ENCODE measurements at regions not wholly inside any gene's neighbourhood (a gene's known extent, or its start where the extent isn't known, plus 50 kb on each side); places are given as distances from the start of the nearest gene placed in this dataset.
"Not testable (repeated sequence)": the region's sequence is repeated elsewhere in the genome, so short reads cannot be mapped to it uniquely, and the experiment has no call there.

GRCh38 chr10:109665321-109665720 lies 258.0 kb downstream of the XPNPEP1 start:
- DNase-seq (no peak), ATAC-seq (no peak)
- Histone ChIP-seq H3K4me3 (ENCODE audit: low read length) (no peak overlapping the region), H2AFZ (ENCODE audit: low read length) (no peak overlapping the region), H3K9me3 (ENCODE audit: low read length) (no peaks in the 10 kb centered on the region), H3K9ac (ENCODE audit: low read length) (no peak overlapping the region), H3K4me2 (ENCODE audit: low read length) (no peak overlapping the region), H3F3A (ENCODE audit: low read length, unreplicated experiment) (no peaks in the 10 kb centered on the region), H3K79me2 (ENCODE audit: low read length) (no peaks in the 10 kb centered on the region), H3K27me3 (ENCODE audit: low read length) (no peaks in the 10 kb centered on the region), H3K36me3 (ENCODE audit: low read depth, low read length) (no peaks in the 10 kb centered on the region), H3K27ac (ENCODE audit: low read length) (no peak overlapping the region), H3K4me1 (ENCODE audit: insufficient read depth, low read length) (no peaks in the 10 kb centered on the region), H4K20me1 (ENCODE audit: low read length) (no peaks in the 10 kb centered on the region), H3K9me2 (replicated peaks; ENCODE audit: low read length) (no peaks in the 10 kb centered on the region)
- intact Hi-C loops (cut with micrococcal nuclease) = no loop called here
- no TSS peak for BruUV-seq (replicated peaks)
- TF ChIP-seq EZH2 (IDR thresholded peaks at IDR 0.05; ENCODE audit: low read length, unreplicated experiment) (no peak), EZH2phosphoT487 (IDR thresholded peaks at IDR 0.05; ENCODE audit: borderline replicate concordance, low read length) (no peak), CTCF (conservative IDR thresholded peaks at IDR 0.05; ENCODE audit: low read depth, low read length) (no peak)
- CTCF ChIA-PET = no interaction called here
- POLR2A ChIA-PET (ENCODE audit: unreplicated experiment) = no interaction called here

GRCh38 chr10:109664554-109664953 lies 258.8 kb downstream of the XPNPEP1 start:
- no peak overlapping the region for H3K27ac ChIP-seq (ENCODE audit: low read length)
- BruUV-seq (replicated peaks) = no TSS peak
- H3K4me3 ChIP-seq (ENCODE audit: low read length) = no peak overlapping the region
- ChIA-PET CTCF (no interaction called here), POLR2A (ENCODE audit: unreplicated experiment) (no interaction called here)
- H3K4me1 ChIP-seq (ENCODE audit: insufficient read depth, low read length) = no peaks in the 10 kb centered on the region
- DNase-seq (no peak), ATAC-seq (no peak)
- no peaks in the 10 kb centered on the region for H3K36me3 ChIP-seq (ENCODE audit: low read depth, low read length)
- intact Hi-C loops (cut with micrococcal nuclease) = no loop called here
- H3K9me3 ChIP-seq (ENCODE audit: low read length) = no peaks in the 10 kb centered on the region
- H3K9ac ChIP-seq (ENCODE audit: low read length) = no peak overlapping the region
- H4K20me1 ChIP-seq (ENCODE audit: low read length) = no peaks in the 10 kb centered on the region
- no peaks in the 10 kb centered on the region for H3K9me2 ChIP-seq (replicated peaks; ENCODE audit: low read length)
- H3K4me2 ChIP-seq (ENCODE audit: low read length) = no peak overlapping the region
- H2AFZ ChIP-seq (ENCODE audit: low read length) = no peak overlapping the region
- no peaks in the 10 kb centered on the region for H3K27me3 ChIP-seq (ENCODE audit: low read length)
- no peaks in the 10 kb centered on the region for H3K79me2 ChIP-seq (ENCODE audit: low read length)
- TF ChIP-seq EZH2 (IDR thresholded peaks at IDR 0.05; ENCODE audit: low read length, unreplicated experiment) = no peak
- no peak for TF ChIP-seq CTCF (conservative IDR thresholded peaks at IDR 0.05; ENCODE audit: low read depth, low read length)
- no peak for TF ChIP-seq EZH2phosphoT487 (IDR thresholded peaks at IDR 0.05; ENCODE audit: borderline replicate concordance, low read length)
- no peaks in the 10 kb centered on the region for H3F3A ChIP-seq (ENCODE audit: low read length, unreplicated experiment)

GRCh38 chr10:109663122-109663521 lies 260.2 kb downstream of the XPNPEP1 start:
- H3K79me2 ChIP-seq (ENCODE audit: low read length) = no peaks in the 10 kb centered on the region
- ATAC-seq (no peak), DNase-seq (no peak)
- H3F3A ChIP-seq (ENCODE audit: low read length, unreplicated experiment) = no peaks in the 10 kb centered on the region
- no peak overlapping the region for H3K4me3 ChIP-seq (ENCODE audit: low read length)
- H3K4me1 ChIP-seq (ENCODE audit: insufficient read depth, low read length) = no peaks in the 10 kb centered on the region
- no peaks in the 10 kb centered on the region for H4K20me1 ChIP-seq (ENCODE audit: low read length)
- TF ChIP-seq EZH2phosphoT487 (IDR thresholded peaks at IDR 0.05; ENCODE audit: borderline replicate concordance, low read length) = no peak
- no peak for TF ChIP-seq EZH2 (IDR thresholded peaks at IDR 0.05; ENCODE audit: low read length, unreplicated experiment)
- TF ChIP-seq CTCF (conservative IDR thresholded peaks at IDR 0.05; ENCODE audit: low read depth, low read length) = no peak
- no peak overlapping the region for H3K9ac ChIP-seq (ENCODE audit: low read length)
- no peaks in the 10 kb centered on the region for H3K9me2 ChIP-seq (replicated peaks; ENCODE audit: low read length)
- no peak overlapping the region for H3K27ac ChIP-seq (ENCODE audit: low read length)
- H3K36me3 ChIP-seq (ENCODE audit: low read depth, low read length) = no peaks in the 10 kb centered on the region
- ChIA-PET POLR2A (ENCODE audit: unreplicated experiment) (no interaction called here), CTCF (no interaction called here)
- no peaks in the 10 kb centered on the region for H3K9me3 ChIP-seq (ENCODE audit: low read length)
- H2AFZ ChIP-seq (ENCODE audit: low read length) = no peak overlapping the region
- intact Hi-C loops (cut with micrococcal nuclease) = no loop called here
- BruUV-seq (replicated peaks) = no TSS peak
- no peaks in the 10 kb centered on the region for H3K27me3 ChIP-seq (ENCODE audit: low read length)
- no peak overlapping the region for H3K4me2 ChIP-seq (ENCODE audit: low read length)

- H4K20me1 ChIP-seq (ENCODE audit: low read length); H3K9me2 ChIP-seq (replicated peaks; ENCODE audit: low read length); POLR2A ChIA-PET (ENCODE audit: unreplicated experiment); H3K79me2 ChIP-seq (ENCODE audit: low read length); H3F3A ChIP-seq (ENCODE audit: low read length, unreplicated experiment); CTCF ChIA-PET; H3K27ac ChIP-seq (ENCODE audit: low read length); ATAC-seq; H3K4me2 ChIP-seq (ENCODE audit: low read length); H2AFZ ChIP-seq (ENCODE audit: low read length); H3K9me3 ChIP-seq (ENCODE audit: low read length); H3K9ac ChIP-seq (ENCODE audit: low read length); intact Hi-C loops (cut with micrococcal nuclease); DNase-seq; BruUV-seq (replicated peaks); H3K27me3 ChIP-seq (ENCODE audit: low read length); H3K36me3 ChIP-seq (ENCODE audit: low read depth, low read length); H3K4me3 ChIP-seq (ENCODE audit: low read length): not testable (repeated sequence)
- H3K4me1 ChIP-seq (ENCODE audit: insufficient read depth, low read length) = peaks cover 14% of the 10 kb centered on the region
Observed at GRCh38 chr10:109652612-109653011, 270.7 kb downstream of the XPNPEP1 start.
